ENCODE measurements at regions not wholly inside any gene's neighbourhood (a gene's known extent, or its start where the extent isn't known, plus 50 kb on each side); places are given as distances from the start of the nearest gene placed in this dataset.
A peak's percentile ranks its signal among the peaks of the same experiment; 100 is the strongest.

GRCh38 chr13:29954082-29955028, 103.9 kb upstream of the UBL3 start:
- no peak for DNase-seq

DNA sequence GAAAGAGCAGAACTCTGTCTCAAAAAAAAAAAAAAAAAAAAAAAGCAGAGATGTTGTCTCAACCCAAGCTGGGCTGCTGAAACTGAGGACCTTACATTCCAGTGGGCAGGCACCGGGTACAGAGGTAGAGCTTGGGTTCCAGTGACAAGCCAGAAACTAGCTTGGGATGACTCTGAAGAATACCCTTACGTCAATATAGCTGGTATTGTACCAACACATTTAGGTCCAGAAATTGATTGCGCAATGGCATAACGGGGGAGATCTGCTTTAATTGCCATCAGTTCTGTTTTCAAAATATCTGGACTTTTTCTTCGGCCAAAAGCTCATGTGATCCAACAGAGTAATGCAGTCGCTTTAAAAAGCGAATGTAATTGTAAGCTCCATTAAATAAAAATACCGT, 103.1 kb upstream of the UBL3 start:
- no peak for DNase-seq

DNA sequence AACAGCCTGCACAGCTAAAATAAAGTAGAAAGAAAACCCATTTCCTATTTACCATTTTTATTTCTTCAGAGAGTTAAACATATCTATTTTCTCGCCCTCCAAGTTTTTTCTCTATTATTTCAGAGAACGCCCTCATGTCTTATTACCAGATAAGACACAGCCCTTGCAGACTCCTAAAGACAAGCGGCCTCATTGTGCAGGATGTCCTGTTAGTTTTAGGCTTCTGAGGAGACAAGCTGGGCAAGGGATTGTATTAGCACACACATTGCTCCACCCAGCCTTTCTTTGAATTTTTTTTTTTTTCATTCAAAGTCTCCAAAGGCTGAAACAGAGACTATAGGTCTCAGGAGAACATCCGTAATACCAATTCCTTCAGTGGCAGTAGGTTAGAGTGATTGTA, 101.8 kb upstream of the UBL3 start:
- DNase-seq = no peak

DNA sequence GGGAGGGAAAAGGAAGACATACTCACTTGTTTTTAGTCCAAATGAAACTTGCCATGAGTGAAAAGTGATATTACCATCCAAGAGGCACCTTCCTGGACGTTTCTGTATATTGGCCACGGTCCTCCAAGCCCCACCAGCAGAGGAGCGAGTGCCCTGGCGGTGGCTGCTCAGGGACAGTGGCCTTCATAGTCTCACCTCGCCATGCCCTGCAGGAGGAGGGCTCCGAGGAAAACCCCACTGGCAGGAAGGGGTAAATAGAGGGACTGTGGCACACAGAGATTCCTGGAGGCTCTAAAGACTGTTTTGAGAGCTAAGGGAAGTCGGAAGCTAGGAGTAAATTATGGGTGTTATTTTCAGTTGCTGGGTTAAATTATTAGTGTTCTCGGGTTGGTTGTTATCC, 98.4 kb upstream of the UBL3 start:
- DNase-seq = no peak

GRCh38 chr13:29948244-29948643, 97.8 kb upstream of the UBL3 start:
- DNase-seq = peak; percentile 59

DNA sequence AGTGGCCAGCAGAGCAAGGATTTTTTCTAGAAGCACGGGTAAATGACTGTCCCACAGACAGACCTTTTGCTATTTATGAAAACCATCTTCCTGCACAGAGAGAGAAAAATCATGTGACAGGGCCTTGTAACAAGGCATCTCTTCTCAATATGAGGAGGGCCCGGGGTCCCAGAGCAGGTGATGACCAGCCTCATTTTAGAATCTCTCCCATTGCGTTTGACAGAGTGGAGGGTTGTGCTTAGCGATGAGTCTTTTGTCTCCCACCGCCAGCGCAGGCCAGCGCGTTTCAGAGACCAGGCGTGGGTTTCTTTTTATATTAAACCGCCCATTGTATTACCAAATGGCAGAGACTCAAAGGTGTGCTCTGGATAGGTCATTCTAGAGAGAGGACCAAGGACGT, 97.4 kb upstream of the UBL3 start:
- DNase-seq = no peak

GRCh38 chr13:29946093-29946492, 95.7 kb upstream of the UBL3 start:
- DNase-seq = no peak

- DNase-seq = no peak
These were observed 93.3 kb upstream of the UBL3 start for GRCh38 chr13:29943686-29944085.

GRCh38 chr13:29943273-29943672, 92.9 kb upstream of the UBL3 start:
- no peak for DNase-seq

DNA sequence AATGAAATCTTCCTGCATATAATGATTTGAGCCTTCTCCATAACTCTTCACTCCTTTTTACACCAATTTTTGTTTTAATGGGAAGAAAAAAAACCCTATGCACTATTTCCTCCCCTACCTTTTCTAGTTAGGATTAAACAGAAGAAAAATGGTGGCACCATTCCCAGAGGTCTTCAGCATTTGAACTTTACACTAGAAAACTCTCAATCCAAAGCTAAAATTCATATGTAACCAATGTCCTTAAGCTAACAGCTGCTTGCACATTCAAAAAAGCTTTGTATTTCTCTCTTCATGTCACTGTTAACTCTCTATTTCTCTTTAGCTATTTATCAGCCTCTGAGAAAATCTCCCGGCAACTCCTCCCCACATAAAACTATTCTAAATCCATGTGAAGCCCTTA, 90.3 kb upstream of the UBL3 start:
- no peak for DNase-seq

- DNase-seq = no peak
These were observed 88.7 kb upstream of the UBL3 start for GRCh38 chr13:29939158-29939557.

- DNase-seq = no peak
These were observed 87.4 kb upstream of the UBL3 start for GRCh38 chr13:29937841-29938240.

GRCh38 chr13:29937379-29937778, 87.0 kb upstream of the UBL3 start:
- no peak for DNase-seq

DNA sequence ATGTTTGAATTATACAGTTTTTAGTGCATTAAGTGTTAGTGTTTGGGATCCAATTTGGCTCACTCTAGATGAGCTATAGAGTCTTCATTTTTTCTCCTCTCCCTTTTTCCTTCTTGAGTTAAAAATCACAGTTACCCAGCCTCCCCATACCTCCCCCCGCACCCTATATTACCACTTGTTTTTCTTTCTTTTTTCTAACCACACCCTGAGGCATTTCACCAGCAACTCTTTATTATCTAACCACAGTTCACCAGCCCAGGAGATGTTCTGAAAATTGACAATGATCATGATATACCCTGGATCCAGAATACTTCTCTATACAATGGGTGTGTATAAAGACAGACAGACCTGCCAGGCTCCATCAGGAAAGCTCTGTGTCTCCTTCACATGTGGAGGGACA, 86.5 kb upstream of the UBL3 start:
- no peak for DNase-seq

DNA sequence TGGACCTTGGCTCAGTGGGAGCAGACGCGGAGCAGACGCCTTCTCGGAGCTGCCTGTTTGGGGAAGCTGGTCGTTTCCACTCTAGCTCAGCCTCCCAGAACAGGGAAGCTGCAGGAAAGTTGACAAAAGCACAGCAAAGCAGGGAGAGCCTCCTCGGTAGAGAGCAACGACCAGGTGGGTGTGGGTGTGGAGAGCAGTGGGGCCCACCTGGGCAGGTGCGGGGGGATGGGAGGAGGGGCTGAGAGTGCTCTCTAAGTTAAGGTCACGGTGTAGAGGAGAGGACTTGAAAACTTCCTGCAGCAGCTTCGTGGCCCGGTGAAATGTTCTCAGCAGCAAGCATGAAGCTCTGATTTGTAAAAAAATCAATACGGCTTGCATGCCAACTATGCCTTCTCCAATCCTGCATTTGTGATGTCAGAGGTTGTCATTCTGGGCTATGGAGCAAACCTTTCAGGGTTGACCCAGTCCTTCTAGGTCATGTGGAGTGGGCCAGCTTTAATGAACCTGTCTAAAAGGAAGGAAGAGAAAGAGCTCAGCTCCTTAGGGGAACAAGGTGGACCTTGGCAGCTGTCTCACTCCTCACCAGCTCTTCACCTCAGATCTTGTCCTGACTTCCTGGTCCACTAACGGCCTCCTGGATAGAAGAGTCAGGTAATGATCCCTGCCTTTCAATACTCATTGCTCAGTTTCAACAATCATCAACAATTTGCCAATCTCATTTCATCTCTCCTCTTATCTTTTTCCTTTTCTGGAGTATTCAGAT, 85.8 kb upstream of the UBL3 start:
- no peak for DNase-seq

DNA sequence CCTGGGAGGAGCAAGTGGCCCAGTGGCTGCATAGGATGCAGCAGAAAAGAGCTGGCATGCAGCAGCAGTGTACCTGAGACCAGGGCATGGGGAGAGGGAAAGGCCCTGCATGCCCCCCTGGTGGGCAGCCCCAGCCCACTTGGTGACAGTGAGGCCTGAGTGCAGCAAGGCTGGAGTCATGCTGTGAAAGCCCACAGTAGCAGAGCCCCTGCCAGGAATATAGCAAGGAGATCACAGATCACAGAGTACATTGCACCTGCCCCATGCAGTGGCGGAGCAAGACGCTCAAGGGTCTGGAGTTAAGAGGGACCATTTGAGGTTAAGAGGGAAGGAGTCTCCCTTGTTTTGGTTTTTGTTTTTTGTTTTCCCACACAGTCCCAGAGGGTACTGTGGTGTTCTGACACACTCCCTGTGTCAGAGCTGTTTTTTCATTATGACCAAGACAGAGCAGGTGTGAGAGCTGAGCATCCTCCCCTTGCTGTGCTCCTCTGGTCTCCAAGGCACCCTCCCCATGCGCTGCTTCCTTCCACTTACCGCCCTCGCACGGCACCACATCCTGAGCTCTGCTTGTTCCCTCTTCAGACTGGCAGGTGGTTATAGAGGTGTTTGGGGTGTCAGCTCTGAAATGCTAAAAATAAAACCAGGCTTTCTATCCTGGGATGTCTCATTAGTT, 85.0 kb upstream of the UBL3 start:
- no peak for DNase-seq

GRCh38 chr13:29934531-29935308, 84.3 kb upstream of the UBL3 start:
- DNase-seq = peak; percentile 44

- DNase-seq = no peak
These were observed 83.0 kb upstream of the UBL3 start for GRCh38 chr13:29933401-29933800.

- DNase-seq = peak; percentile 77
These were observed 81.3 kb upstream of the UBL3 start for GRCh38 chr13:29931696-29932095.

DNA sequence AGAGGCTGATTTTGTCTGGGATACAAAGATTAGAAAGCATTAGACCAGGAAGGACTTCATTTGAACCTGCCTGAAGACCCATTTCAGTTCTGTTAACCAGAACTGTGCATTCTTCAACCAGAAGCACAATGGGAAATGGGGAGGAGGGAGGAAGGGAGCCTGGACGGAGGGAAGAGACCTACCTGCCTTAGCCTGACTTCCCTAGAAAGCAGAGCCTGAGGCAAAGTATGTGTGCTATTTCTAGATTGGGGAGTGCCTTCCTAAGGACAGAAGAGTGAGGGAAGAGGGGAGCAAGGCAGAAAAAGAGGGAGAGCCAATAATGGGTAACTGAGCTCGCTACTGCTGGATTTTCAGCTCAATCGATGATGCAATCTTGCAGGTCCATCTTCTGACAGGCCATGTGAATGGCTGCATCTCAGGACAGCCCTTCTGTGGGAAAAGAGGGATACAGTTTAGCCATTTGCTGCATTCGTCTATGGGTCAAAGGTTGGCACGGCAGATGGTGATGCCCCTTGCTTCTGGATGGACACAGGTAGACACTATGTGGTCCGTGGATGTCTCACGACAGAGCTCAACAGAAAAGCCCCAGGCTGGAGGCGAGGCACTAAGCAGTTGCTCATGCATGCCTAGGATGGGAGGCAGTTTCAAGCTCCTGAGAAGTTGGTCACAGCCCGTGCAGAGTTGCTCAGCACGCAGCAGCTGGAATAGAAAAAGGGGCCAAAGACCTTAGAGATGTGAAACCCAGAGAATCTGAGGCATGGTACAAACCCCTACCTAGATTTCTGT, 78.8 kb upstream of the UBL3 start:
- no peak for DNase-seq

- DNase-seq = no peak
These were observed 75.7 kb upstream of the UBL3 start for GRCh38 chr13:29926098-29926476.

Measured in tongue (tissue), 1 donor.